HepG2 (cell line): ENCODE measurements at regions not wholly inside any gene's neighbourhood (a gene's known extent, or its start where the extent isn't known, plus 50 kb on each side); places are given as distances from the start of the nearest gene placed in this dataset.

Source experiments
- ZNF407 ChIP-seq: sonication (generic); formaldehyde crosslinking; IDR thresholded peaks from one replicate; pipeline ENCODE4 v1.5.1; 2020; ENCODE audit warnings: mild to moderate bottlenecking, missing genetic modification reagents; ENCODE audit errors: not compliant biosample characterization

DNA sequence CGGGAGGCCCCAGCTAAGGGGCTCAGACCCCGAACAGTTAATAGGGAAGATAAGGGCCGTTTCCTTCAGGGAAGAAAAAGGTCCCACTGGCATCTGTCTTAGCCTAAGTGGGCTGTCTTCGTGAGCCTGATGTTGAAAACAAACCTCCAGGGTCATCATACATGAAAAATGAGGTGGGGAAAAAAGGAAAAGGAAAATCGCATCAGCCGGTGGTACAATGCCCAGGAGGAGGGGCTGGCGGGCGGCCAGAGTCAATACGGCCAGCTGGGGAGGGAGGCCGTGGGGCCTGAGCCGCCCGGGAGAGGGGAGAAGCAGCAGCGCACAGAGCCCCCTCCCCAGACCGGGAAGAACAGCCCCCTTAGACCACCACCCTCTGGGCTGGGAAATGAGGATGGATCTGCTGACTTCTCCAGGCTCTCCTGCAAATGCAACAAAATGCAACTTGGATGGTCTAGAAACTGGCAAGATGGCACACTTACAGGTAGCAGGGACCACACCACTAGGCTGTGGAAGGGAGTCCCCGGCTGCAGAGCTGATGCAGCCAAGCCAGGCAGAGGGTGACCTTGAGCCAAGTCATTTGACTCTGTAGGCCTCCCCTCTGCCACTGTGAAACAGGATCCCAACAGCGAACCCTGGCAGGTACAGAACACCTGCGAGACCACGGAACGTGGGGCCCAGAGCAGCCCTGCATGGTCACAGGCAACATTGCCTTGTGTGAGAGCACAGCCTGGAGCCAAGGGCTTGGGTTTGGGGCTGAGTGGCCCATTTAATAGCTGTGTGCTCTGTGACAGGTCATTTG, 448.5 kb downstream of the SOX9 start (continued):
- no peak for TF ChIP-seq ZNF407 (CRISPR knock-in tag)
